ENCODE measurements at regions not wholly inside any gene's neighbourhood (a gene's known extent, or its start where the extent isn't known, plus 50 kb on each side); places are given as distances from the start of the nearest gene placed in this dataset.

DNA sequence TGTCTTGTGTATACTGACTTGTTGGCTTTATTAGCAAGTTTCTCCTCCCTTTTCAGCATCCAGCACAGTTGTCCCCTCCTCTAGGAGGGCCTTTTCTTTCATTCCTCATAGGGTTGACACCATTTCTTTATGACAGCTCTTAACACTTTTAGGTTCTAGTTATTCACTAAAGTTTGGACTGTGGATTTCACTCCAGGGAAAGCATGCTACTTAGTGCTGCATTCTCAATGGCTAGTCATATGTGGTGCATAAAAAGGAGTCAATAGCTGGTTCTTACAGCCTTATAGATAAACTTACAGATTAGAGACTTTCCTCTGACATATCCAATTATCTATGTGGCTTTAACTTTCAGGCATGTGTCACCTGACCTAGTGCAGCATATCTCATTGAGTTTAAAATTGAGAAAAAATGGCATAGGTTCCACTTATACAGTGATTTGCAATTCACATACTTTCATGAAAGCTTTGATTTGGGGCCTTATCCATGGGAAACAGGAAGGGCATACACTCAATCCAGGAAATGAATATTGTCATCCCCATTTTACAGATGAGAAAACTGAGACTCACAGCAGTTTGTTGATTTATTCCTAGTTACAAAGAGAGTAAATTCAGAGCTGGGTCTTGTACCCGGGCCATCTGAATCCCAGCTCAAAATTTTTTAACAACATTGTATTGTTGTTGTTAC lies 289.7 kb downstream of the LPIN1 start:
- Histone ChIP-seq H3K27me3 (ENCODE audit: insufficient read depth, low read depth) (no peaks in the 10 kb centered on the region), H3K9me3 (ENCODE audit: insufficient read depth, low read depth) (peaks cover 26% of the 10 kb centered on the region), H2AFZ (no peak overlapping the region), H3F3A (ENCODE audit: insufficient read depth, low read depth) (no peaks in the 10 kb centered on the region), H3K79me2 (ENCODE audit: low read depth) (no peaks in the 10 kb centered on the region), H3K9me2 (ENCODE audit: insufficient read depth) (no peaks in the 10 kb centered on the region), H3K36me3 (ENCODE audit: low read depth) (no peaks in the 10 kb centered on the region), H3K4me2 (no peak overlapping the region), H3K4me3 (no peak overlapping the region), H4K20me1 (ENCODE audit: insufficient read depth) (no peaks in the 10 kb centered on the region), H3K27ac (no peak overlapping the region), H3K4me1 (replicated peaks; ENCODE audit: insufficient read depth) (peaks cover 19% of the 10 kb centered on the region)
- intact Hi-C loops (cut with micrococcal nuclease; ENCODE audit: unreplicated experiment): loop anchor here (10.0 kb wide), 1 partner anchor 171 kb away; no protein-coding TSS in a partner anchor
- TF ChIP-seq, protein P1, sequence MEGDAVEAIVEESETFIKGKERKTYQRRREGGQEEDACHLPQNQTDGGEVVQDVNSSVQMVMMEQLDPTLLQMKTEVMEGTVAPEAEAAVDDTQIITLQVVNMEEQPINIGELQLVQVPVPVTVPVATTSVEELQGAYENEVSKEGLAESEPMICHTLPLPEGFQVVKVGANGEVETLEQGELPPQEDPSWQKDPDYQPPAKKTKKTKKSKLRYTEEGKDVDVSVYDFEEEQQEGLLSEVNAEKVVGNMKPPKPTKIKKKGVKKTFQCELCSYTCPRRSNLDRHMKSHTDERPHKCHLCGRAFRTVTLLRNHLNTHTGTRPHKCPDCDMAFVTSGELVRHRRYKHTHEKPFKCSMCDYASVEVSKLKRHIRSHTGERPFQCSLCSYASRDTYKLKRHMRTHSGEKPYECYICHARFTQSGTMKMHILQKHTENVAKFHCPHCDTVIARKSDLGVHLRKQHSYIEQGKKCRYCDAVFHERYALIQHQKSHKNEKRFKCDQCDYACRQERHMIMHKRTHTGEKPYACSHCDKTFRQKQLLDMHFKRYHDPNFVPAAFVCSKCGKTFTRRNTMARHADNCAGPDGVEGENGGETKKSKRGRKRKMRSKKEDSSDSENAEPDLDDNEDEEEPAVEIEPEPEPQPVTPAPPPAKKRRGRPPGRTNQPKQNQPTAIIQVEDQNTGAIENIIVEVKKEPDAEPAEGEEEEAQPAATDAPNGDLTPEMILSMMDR (conservative IDR thresholded peaks at IDR 0.05): no peak
- ChIA-PET POLR2A (ENCODE audit: unreplicated experiment) (no interaction called here), CTCF (no interaction called here)
- DNase-seq: no peak
- no TSS peak for BruUV-seq (replicated peaks)

DNA sequence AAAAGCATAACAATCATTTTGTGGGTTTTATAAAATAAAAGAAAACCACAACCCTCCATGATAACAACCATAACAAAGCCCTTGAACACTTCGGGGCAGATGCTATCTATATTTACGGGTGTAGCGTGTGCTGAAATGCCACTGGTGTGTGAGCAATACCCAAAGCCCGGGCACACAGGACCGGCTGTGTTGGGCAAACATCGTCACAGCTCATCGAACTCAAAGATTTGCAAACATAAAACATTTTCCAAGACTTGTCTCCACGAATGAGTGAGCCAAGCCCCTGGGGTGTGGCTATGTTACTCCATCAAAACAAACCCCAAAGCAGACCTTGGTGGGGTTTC lies 290.2 kb downstream of the LPIN1 start:
- Histone ChIP-seq H3K79me2 (ENCODE audit: low read depth) (no peaks in the 10 kb centered on the region), H3F3A (ENCODE audit: insufficient read depth, low read depth) (no peaks in the 10 kb centered on the region), H3K27me3 (ENCODE audit: insufficient read depth, low read depth) (no peaks in the 10 kb centered on the region), H3K9me2 (ENCODE audit: insufficient read depth) (no peaks in the 10 kb centered on the region), H3K4me2 (no peak overlapping the region), H4K20me1 (ENCODE audit: insufficient read depth) (no peaks in the 10 kb centered on the region), H3K27ac (no peak overlapping the region), H3K36me3 (ENCODE audit: low read depth) (no peaks in the 10 kb centered on the region), H3K4me3 (no peak overlapping the region), H3K9me3 (ENCODE audit: insufficient read depth, low read depth) (peaks cover 27% of the 10 kb centered on the region), H3K4me1 (replicated peaks; ENCODE audit: insufficient read depth) (peaks cover 19% of the 10 kb centered on the region), H2AFZ (no peak overlapping the region)
- BruUV-seq (replicated peaks): no TSS peak
- no peak for DNase-seq
- ChIA-PET CTCF (no interaction called here), POLR2A (ENCODE audit: unreplicated experiment) (no interaction called here)
- TF ChIP-seq, protein P1 (conservative IDR thresholded peaks at IDR 0.05): no peak
- no peak for TF ChIP-seq EZH2 (IDR thresholded peaks at IDR 0.05; ENCODE audit: low read depth)
- intact Hi-C loops (cut with micrococcal nuclease; ENCODE audit: unreplicated experiment): loop anchor here (10.0 kb wide), 1 partner anchor 172 kb away; no protein-coding TSS in a partner anchor

DNA sequence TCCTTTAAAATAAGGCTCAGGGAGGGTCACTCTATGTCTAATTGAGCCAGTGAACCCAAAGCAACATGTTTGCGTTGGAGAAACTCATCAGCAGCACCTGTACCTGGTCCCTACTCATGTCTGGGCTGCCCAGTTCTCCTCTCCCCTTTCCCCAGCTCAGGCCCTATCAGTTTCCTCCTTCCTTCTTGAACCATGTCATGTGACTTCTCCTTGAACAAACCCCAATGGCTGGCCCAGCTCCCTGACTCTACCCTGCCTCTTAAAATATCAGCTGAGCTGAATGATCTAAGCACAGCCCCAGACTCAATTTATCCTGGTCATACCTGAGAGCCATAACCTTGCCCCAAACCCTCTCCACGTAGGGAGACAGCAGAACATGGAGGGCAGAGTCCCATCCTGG lies 290.9 kb downstream of the LPIN1 start:
- ChIA-PET POLR2A (ENCODE audit: unreplicated experiment) (no interaction called here), CTCF (no interaction called here)
- no peaks in the 10 kb centered on the region for H4K20me1 ChIP-seq (ENCODE audit: insufficient read depth)
- intact Hi-C loops (cut with micrococcal nuclease; ENCODE audit: unreplicated experiment): loop anchor here (10.0 kb wide), 1 partner anchor 172 kb away; no protein-coding TSS in a partner anchor
- H2AFZ ChIP-seq: no peak overlapping the region
- no peaks in the 10 kb centered on the region for H3K27me3 ChIP-seq (ENCODE audit: insufficient read depth, low read depth)
- H3K4me2 ChIP-seq: no peak overlapping the region
- H3F3A ChIP-seq (ENCODE audit: insufficient read depth, low read depth): no peaks in the 10 kb centered on the region
- H3K36me3 ChIP-seq (ENCODE audit: low read depth): no peaks in the 10 kb centered on the region
- BruUV-seq (replicated peaks): no TSS peak
- H3K27ac ChIP-seq: no peak overlapping the region
- peaks cover 13% of the 10 kb centered on the region for H3K4me1 ChIP-seq (replicated peaks; ENCODE audit: insufficient read depth)
- H3K9me2 ChIP-seq (ENCODE audit: insufficient read depth): no peaks in the 10 kb centered on the region
- no peaks in the 10 kb centered on the region for H3K79me2 ChIP-seq (ENCODE audit: low read depth)
- TF ChIP-seq, protein P1 (conservative IDR thresholded peaks at IDR 0.05): no peak
- no peak for DNase-seq
- H3K4me3 ChIP-seq: no peak overlapping the region
- H3K9me3 ChIP-seq (ENCODE audit: insufficient read depth, low read depth): peaks cover 28% of the 10 kb centered on the region
